ENCODE measurements at regions not wholly inside any gene's neighbourhood (a gene's known extent, or its start where the extent isn't known, plus 50 kb on each side); places are given as distances from the start of the nearest gene placed in this dataset.
A peak's percentile ranks its signal among the peaks of the same experiment; 100 is the strongest.
"Not testable (repeated sequence)": the region's sequence is repeated elsewhere in the genome, so short reads cannot be mapped to it uniquely, and the experiment has no call there.

- no peak overlapping the region for H3K23ac ChIP-seq (ENCODE audit: low read length)
- H2BK120ac ChIP-seq (ENCODE audit: insufficient read depth, low read length, poor library complexity) = no peak overlapping the region
- H2BK12ac ChIP-seq (ENCODE audit: low read length) = no peak overlapping the region
- DNase-seq = no peak
- no peak overlapping the region for H3K9ac ChIP-seq (ENCODE audit: low read length)
- H2AFZ ChIP-seq (ENCODE audit: insufficient read depth, low read length, poor library complexity) = no peak overlapping the region
- no peaks in the 10 kb centered on the region for H3K27me3 ChIP-seq (ENCODE audit: insufficient read depth, low read length)
- no peaks in the 10 kb centered on the region for H3K36me3 ChIP-seq (ENCODE audit: control insufficient read depth in 1 of 2, insufficient read depth in 2 of 2, low read length in 2 of 2)
- no peak overlapping the region for H3K27ac ChIP-seq (ENCODE audit: low read depth, low read length)
- H3K14ac ChIP-seq (ENCODE audit: low read length) = no peak overlapping the region
- no peak overlapping the region for H3K4ac ChIP-seq (ENCODE audit: low read depth, low read length)
- no peak overlapping the region for H3K18ac ChIP-seq (ENCODE audit: low read length)
- H4K91ac ChIP-seq (ENCODE audit: low read depth, low read length) = no peak overlapping the region
- no peak overlapping the region for H2AK5ac ChIP-seq (ENCODE audit: low read length)
- H2BK5ac ChIP-seq (ENCODE audit: low read depth, low read length, poor library complexity) = no peak overlapping the region
- no peak overlapping the region for H4K8ac ChIP-seq (ENCODE audit: low read depth, low read length)
- WGBS (ENCODE audit: extremely low coverage, insufficient coverage, insufficient read length) = no CpG with 5 or more reads among the region's 2 CpGs
- H3K4me3 ChIP-seq (ENCODE audit: low read depth, low read length) = no peak overlapping the region
- H4K12ac ChIP-seq (ENCODE audit: low read depth, low read length) = no peak overlapping the region
- no peaks in the 10 kb centered on the region for H3K79me1 ChIP-seq (ENCODE audit: low read length)
- no peak overlapping the region for H3K4me2 ChIP-seq (ENCODE audit: low read length)
- H3K4me1 ChIP-seq (ENCODE audit: control insufficient read depth in 1 of 2, insufficient read depth in 2 of 2, low read length in 2 of 2) = no peaks in the 10 kb centered on the region
- no peaks in the 10 kb centered on the region for H3K79me2 ChIP-seq (ENCODE audit: control insufficient read depth, insufficient read depth, low read length, poor library complexity)
- no peaks in the 10 kb centered on the region for H3K9me3 ChIP-seq (ENCODE audit: insufficient read depth, low read depth, low read length)
Observed at GRCh38 chr4:178215309-178215708, 773.1 kb upstream of the AGA start.

GRCh38 chr4:178215763-178216162 is 773.5 kb upstream of the AGA start:
- Histone ChIP-seq H3K27ac (ENCODE audit: low read depth, low read length) (no peak overlapping the region), H3K36me3 (ENCODE audit: control insufficient read depth in 1 of 2, insufficient read depth in 2 of 2, low read length in 2 of 2) (no peaks in the 10 kb centered on the region), H3K4me1 (ENCODE audit: control insufficient read depth in 1 of 2, insufficient read depth in 2 of 2, low read length in 2 of 2) (no peaks in the 10 kb centered on the region), H3K79me1 (ENCODE audit: low read length) (no peaks in the 10 kb centered on the region), H3K9me3 (ENCODE audit: insufficient read depth, low read depth, low read length) (no peaks in the 10 kb centered on the region), H3K18ac (ENCODE audit: low read length) (no peak overlapping the region), H3K14ac (ENCODE audit: low read length) (no peak overlapping the region), H4K91ac (ENCODE audit: low read depth, low read length) (no peak overlapping the region), H3K4me2 (ENCODE audit: low read length) (no peak overlapping the region), H2BK5ac (ENCODE audit: low read depth, low read length, poor library complexity) (no peak overlapping the region), H3K23ac (ENCODE audit: low read length) (no peak overlapping the region), H3K79me2 (ENCODE audit: control insufficient read depth, insufficient read depth, low read length, poor library complexity) (no peaks in the 10 kb centered on the region), H3K27me3 (ENCODE audit: insufficient read depth, low read length) (no peaks in the 10 kb centered on the region), H3K9ac (ENCODE audit: low read length) (no peak overlapping the region), H2BK12ac (ENCODE audit: low read length) (no peak overlapping the region), H4K12ac (ENCODE audit: low read depth, low read length) (no peak overlapping the region), H3K4me3 (ENCODE audit: low read depth, low read length) (no peak overlapping the region), H2BK120ac (ENCODE audit: insufficient read depth, low read length, poor library complexity) (no peak overlapping the region), H4K8ac (ENCODE audit: low read depth, low read length) (no peak overlapping the region), H2AK5ac (ENCODE audit: low read length) (no peak overlapping the region), H2AFZ (ENCODE audit: insufficient read depth, low read length, poor library complexity) (no peak overlapping the region), H3K4ac (ENCODE audit: low read depth, low read length) (no peak overlapping the region)
- DNase-seq = peak; percentile 51 to 52
- WGBS (ENCODE audit: extremely low coverage, insufficient coverage, insufficient read length) = no CpG with 5 or more reads among the region's 1 CpG

- H3K9me3 ChIP-seq (ENCODE audit: insufficient read depth, low read depth, low read length); H4K91ac ChIP-seq (ENCODE audit: low read depth, low read length); H3K79me2 ChIP-seq (ENCODE audit: control insufficient read depth, insufficient read depth, low read length, poor library complexity); H2AFZ ChIP-seq (ENCODE audit: insufficient read depth, low read length, poor library complexity); H3K18ac ChIP-seq (ENCODE audit: low read length); H2AK5ac ChIP-seq (ENCODE audit: low read length); H3K79me1 ChIP-seq (ENCODE audit: low read length); H3K14ac ChIP-seq (ENCODE audit: low read length); H4K12ac ChIP-seq (ENCODE audit: low read depth, low read length); H4K8ac ChIP-seq (ENCODE audit: low read depth, low read length); H3K36me3 ChIP-seq (ENCODE audit: control insufficient read depth in 1 of 2, insufficient read depth in 2 of 2, low read length in 2 of 2); H3K4me2 ChIP-seq (ENCODE audit: low read length); H3K23ac ChIP-seq (ENCODE audit: low read length); H3K4ac ChIP-seq (ENCODE audit: low read depth, low read length); H3K4me3 ChIP-seq (ENCODE audit: low read depth, low read length); H3K27me3 ChIP-seq (ENCODE audit: insufficient read depth, low read length); H3K4me1 ChIP-seq (ENCODE audit: control insufficient read depth in 1 of 2, insufficient read depth in 2 of 2, low read length in 2 of 2); H2BK5ac ChIP-seq (ENCODE audit: low read depth, low read length, poor library complexity); H3K27ac ChIP-seq (ENCODE audit: low read depth, low read length); H2BK120ac ChIP-seq (ENCODE audit: insufficient read depth, low read length, poor library complexity); H2BK12ac ChIP-seq (ENCODE audit: low read length); H3K9ac ChIP-seq (ENCODE audit: low read length); DNase-seq: not testable (repeated sequence)
- WGBS (ENCODE audit: extremely low coverage, insufficient coverage, insufficient read length) = no CpG with 5 or more reads among the region's 6 CpGs
Observed at GRCh38 chr4:178226421-178226820, 784.2 kb upstream of the AGA start.

- Histone ChIP-seq H3K14ac (ENCODE audit: low read length) (no peak overlapping the region), H4K91ac (ENCODE audit: low read depth, low read length) (no peak overlapping the region), H2BK12ac (ENCODE audit: low read length) (no peak overlapping the region), H3K9ac (ENCODE audit: low read length) (no peak overlapping the region), H3K4me1 (ENCODE audit: control insufficient read depth in 1 of 2, insufficient read depth in 2 of 2, low read length in 2 of 2) (no peaks in the 10 kb centered on the region), H2BK5ac (ENCODE audit: low read depth, low read length, poor library complexity) (no peak overlapping the region), H3K18ac (ENCODE audit: low read length) (no peak overlapping the region), H3K4me2 (ENCODE audit: low read length) (no peak overlapping the region), H2AK5ac (ENCODE audit: low read length) (no peak overlapping the region), H2AFZ (ENCODE audit: insufficient read depth, low read length, poor library complexity) (no peak overlapping the region), H3K79me1 (ENCODE audit: low read length) (no peaks in the 10 kb centered on the region), H3K23ac (ENCODE audit: low read length) (no peak overlapping the region), H3K27ac (ENCODE audit: low read depth, low read length) (no peak overlapping the region), H3K79me2 (ENCODE audit: control insufficient read depth, insufficient read depth, low read length, poor library complexity) (no peaks in the 10 kb centered on the region), H4K12ac (ENCODE audit: low read depth, low read length) (no peak overlapping the region), H3K9me3 (ENCODE audit: insufficient read depth, low read depth, low read length) (no peaks in the 10 kb centered on the region), H3K4me3 (ENCODE audit: low read depth, low read length) (no peak overlapping the region), H2BK120ac (ENCODE audit: insufficient read depth, low read length, poor library complexity) (no peak overlapping the region), H4K8ac (ENCODE audit: low read depth, low read length) (no peak overlapping the region), H3K27me3 (ENCODE audit: insufficient read depth, low read length) (no peaks in the 10 kb centered on the region), H3K4ac (ENCODE audit: low read depth, low read length) (no peak overlapping the region), H3K36me3 (ENCODE audit: control insufficient read depth in 1 of 2, insufficient read depth in 2 of 2, low read length in 2 of 2) (no peaks in the 10 kb centered on the region)
- no peak for DNase-seq
Observed at GRCh38 chr4:178233906-178234305, 791.7 kb upstream of the AGA start.

GRCh38 chr4:178240891-178241290 is 798.7 kb upstream of the AGA start:
- Histone ChIP-seq H3K9ac (ENCODE audit: low read length) (no peak overlapping the region), H2BK5ac (ENCODE audit: low read depth, low read length, poor library complexity) (no peak overlapping the region), H3K79me1 (ENCODE audit: low read length) (no peaks in the 10 kb centered on the region), H3K9me3 (ENCODE audit: insufficient read depth, low read depth, low read length) (peaks cover 11% of the 10 kb centered on the region), H3K14ac (ENCODE audit: low read length) (no peak overlapping the region), H3K23ac (ENCODE audit: low read length) (no peak overlapping the region), H3K36me3 (ENCODE audit: control insufficient read depth in 1 of 2, insufficient read depth in 2 of 2, low read length in 2 of 2) (no peaks in the 10 kb centered on the region), H3K4me2 (ENCODE audit: low read length) (no peak overlapping the region), H4K91ac (ENCODE audit: low read depth, low read length) (no peak overlapping the region), H3K18ac (ENCODE audit: low read length) (no peak overlapping the region), H2AK5ac (ENCODE audit: low read length) (no peak overlapping the region), H3K79me2 (ENCODE audit: control insufficient read depth, insufficient read depth, low read length, poor library complexity) (no peaks in the 10 kb centered on the region), H3K27me3 (ENCODE audit: insufficient read depth, low read length) (no peaks in the 10 kb centered on the region), H3K4me3 (ENCODE audit: low read depth, low read length) (no peak overlapping the region), H3K27ac (ENCODE audit: low read depth, low read length) (no peak overlapping the region), H4K8ac (ENCODE audit: low read depth, low read length) (no peak overlapping the region), H2BK12ac (ENCODE audit: low read length) (no peak overlapping the region), H3K4me1 (ENCODE audit: control insufficient read depth in 1 of 2, insufficient read depth in 2 of 2, low read length in 2 of 2) (no peaks in the 10 kb centered on the region), H4K12ac (ENCODE audit: low read depth, low read length) (no peak overlapping the region), H2BK120ac (ENCODE audit: insufficient read depth, low read length, poor library complexity) (no peak overlapping the region), H2AFZ (ENCODE audit: insufficient read depth, low read length, poor library complexity) (no peak overlapping the region), H3K4ac (ENCODE audit: low read depth, low read length) (no peak overlapping the region)
- WGBS (ENCODE audit: extremely low coverage, insufficient coverage, insufficient read length) = no CpG with 5 or more reads among the region's 9 CpGs
- no peak for DNase-seq
